Mammary epithelial cell (primary cell): ENCODE measurements at regions not wholly inside any gene's neighbourhood (a gene's known extent, or its start where the extent isn't known, plus 50 kb on each side); places are given as distances from the start of the nearest gene placed in this dataset.

Source experiments
- EZH2 ChIP-seq: IDR thresholded peaks from 2 replicates; pipeline ENCODE4 v1.6.1; 2012; ENCODE audit warnings: low read length, inconsistent platforms, borderline replicate concordance
- TF ChIP-seq, protein P1 (sequence below), 2 donors: IDR thresholded peaks in 1 of 2; conservative IDR thresholded peaks in 1 of 2; 2 replicates each; pipeline ENCODE4 v1.5.1; 2011 to 2012; ENCODE audit warnings: inconsistent platforms in 2 of 2, low read length in 2 of 2, mild to moderate bottlenecking in 2 of 2, control low read depth in 1 of 2, low read depth in 1 of 2; ENCODE audit not compliant: insufficient read depth in 1 of 2; ENCODE audit errors: extremely low read depth in 1 of 2

DNA sequence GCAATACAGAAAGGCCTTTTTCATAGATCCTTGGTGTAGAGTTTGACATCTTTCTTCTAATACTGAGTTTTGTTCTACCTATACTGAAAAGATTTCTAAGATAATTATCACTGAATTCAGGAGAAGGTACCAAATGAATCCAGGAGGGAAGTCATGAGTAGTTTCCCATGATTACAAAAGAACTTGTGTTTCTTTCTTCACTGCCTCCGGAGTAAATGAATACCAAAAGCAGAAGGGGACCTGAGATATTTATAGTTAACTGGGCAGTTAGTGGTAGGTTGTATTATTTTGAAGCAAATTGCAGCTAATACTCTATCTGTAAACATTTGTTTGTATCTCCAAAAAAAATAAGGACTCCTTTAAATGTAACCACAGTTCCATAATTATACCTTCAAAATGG, 175.4 kb downstream of the SUCNR1 start:
- TF ChIP-seq, protein P1, sequence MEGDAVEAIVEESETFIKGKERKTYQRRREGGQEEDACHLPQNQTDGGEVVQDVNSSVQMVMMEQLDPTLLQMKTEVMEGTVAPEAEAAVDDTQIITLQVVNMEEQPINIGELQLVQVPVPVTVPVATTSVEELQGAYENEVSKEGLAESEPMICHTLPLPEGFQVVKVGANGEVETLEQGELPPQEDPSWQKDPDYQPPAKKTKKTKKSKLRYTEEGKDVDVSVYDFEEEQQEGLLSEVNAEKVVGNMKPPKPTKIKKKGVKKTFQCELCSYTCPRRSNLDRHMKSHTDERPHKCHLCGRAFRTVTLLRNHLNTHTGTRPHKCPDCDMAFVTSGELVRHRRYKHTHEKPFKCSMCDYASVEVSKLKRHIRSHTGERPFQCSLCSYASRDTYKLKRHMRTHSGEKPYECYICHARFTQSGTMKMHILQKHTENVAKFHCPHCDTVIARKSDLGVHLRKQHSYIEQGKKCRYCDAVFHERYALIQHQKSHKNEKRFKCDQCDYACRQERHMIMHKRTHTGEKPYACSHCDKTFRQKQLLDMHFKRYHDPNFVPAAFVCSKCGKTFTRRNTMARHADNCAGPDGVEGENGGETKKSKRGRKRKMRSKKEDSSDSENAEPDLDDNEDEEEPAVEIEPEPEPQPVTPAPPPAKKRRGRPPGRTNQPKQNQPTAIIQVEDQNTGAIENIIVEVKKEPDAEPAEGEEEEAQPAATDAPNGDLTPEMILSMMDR (conservative IDR thresholded peaks at IDR 0.05 in 1 of 2, IDR thresholded peaks at IDR 0.05 in 1 of 2; ENCODE audit: extremely low read depth in 1 of 2, insufficient read depth in 1 of 2, low read depth in 1 of 2, low read length in 2 of 2) = no peak
- no peak for TF ChIP-seq EZH2
